ENCODE measurements at regions not wholly inside any gene's neighbourhood (a gene's known extent, or its start where the extent isn't known, plus 50 kb on each side); places are given as distances from the start of the nearest gene placed in this dataset.

- TF ChIP-seq SNAPC4 (CRISPR knock-in tag; IDR thresholded peaks at IDR 0.05) (peak; percentile 33; the same call in 1 of the 2 replicates), ZKSCAN1 (IDR thresholded peaks at IDR 0.05; ENCODE audit: low read length) (no peak), ISL2 (CRISPR knock-in tag; IDR thresholded peaks at IDR 0.05) (peak; percentile 100), ZFP90 (CRISPR knock-in tag; IDR thresholded peaks at IDR 0.05; ENCODE audit: borderline replicate concordance) (no peak), ZSCAN29 (CRISPR knock-in tag; conservative IDR thresholded peaks at IDR 0.05) (no peak), NFKBIZ (CRISPR knock-in tag; IDR thresholded peaks at IDR 0.05) (peak; percentile 72), POLR2G (IDR thresholded peaks at IDR 0.05; ENCODE audit: low read depth, low read length) (no peak), SRY (CRISPR knock-in tag; IDR thresholded peaks at IDR 0.05) (no peak), ZNF446 (CRISPR knock-in tag; IDR thresholded peaks at IDR 0.05) (no peak), PAXIP1 (CRISPR knock-in tag; conservative IDR thresholded peaks at IDR 0.05) (peak; percentile 91), TRAFD1 (CRISPR knock-in tag; IDR thresholded peaks at IDR 0.05; ENCODE audit: borderline replicate concordance) (no peak), MXD1 (CRISPR knock-in tag; IDR thresholded peaks at IDR 0.05) (no peak), RXRB (CRISPR knock-in tag; IDR thresholded peaks at IDR 0.05; ENCODE audit: borderline replicate concordance) (peak; percentile 64; the same call in 1 of the 2 replicates), GPBP1L1 (CRISPR knock-in tag; IDR thresholded peaks at IDR 0.05) (no peak), ZNF335 (CRISPR knock-in tag; IDR thresholded peaks at IDR 0.05) (no peak), ZBTB25 (CRISPR knock-in tag; IDR thresholded peaks at IDR 0.05) (peak; percentile 10; the same call in 1 of the 2 replicates)
Observed at GRCh38 chr6:95804847-95805541, 210.8 kb upstream of the FUT9 start (continued).

Measured in HepG2 (cell line).